ENCODE measurements at regions not wholly inside any gene's neighbourhood (a gene's known extent, or its start where the extent isn't known, plus 50 kb on each side); places are given as distances from the start of the nearest gene placed in this dataset.

DNA sequence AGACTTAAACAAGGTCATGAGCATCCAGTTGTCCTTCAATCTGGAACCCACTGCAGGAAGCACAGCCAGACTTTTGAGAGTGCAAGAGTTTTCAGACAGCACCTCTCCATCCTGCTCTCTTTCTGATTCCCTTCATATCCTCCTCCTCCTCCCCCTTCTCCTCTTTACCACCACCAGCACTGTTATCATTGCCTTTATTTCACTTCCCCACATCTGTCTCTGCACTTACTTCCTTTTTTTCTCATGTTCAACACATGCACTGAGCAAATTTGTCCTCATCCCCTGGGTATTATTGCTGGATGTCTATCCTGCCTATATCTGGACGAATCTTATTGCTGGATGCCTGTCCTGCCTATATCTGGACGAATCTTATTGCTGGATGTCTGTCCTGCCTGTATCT lies 554.8 kb downstream of the DHX35 start:
- no peak for TF ChIP-seq CTCF (IDR thresholded peaks at IDR 0.05; ENCODE audit: poor library complexity)
- TF ChIP-seq EZH2 (IDR thresholded peaks at IDR 0.05; ENCODE audit: borderline replicate concordance): no peak
- no peak for TF ChIP-seq EZH2phosphoT487 (IDR thresholded peaks at IDR 0.05; ENCODE audit: low read depth, severe bottlenecking, unreplicated experiment)
